Keratinocyte (primary cell): ENCODE measurements at regions not wholly inside any gene's neighbourhood (a gene's known extent, or its start where the extent isn't known, plus 50 kb on each side); places are given as distances from the start of the nearest gene placed in this dataset.

Experiments
- DNase-seq: peaks from one replicate; pipeline ENCODE4 v3.0.0-alpha.2; 2011; ENCODE audit warnings: low read depth, missing footprints, low spot score
- FAIRE-seq: peaks from 2 replicates; lab custom pipeline; 2011; peaks lifted over from hg19 to GRCh38; lab: Jason Lieb, UNC
- H2AFZ ChIP-seq: 2 replicates; pipeline ENCODE4 v1.6.0; 2012; ENCODE audit warnings: low read length, control low read depth, inconsistent platforms; ENCODE audit not compliant: control insufficient read depth
- H3K27ac ChIP-seq: 2 replicates; pipeline ENCODE4 v1.5.1; 2011; ENCODE audit warnings: low read length; ENCODE audit not compliant: control insufficient read depth, insufficient read depth
- H3K27me3 ChIP-seq: 3 replicates; pipeline ENCODE4 v1.6.0; 2011; ENCODE audit warnings: low read length; ENCODE audit not compliant: control insufficient read depth, insufficient read depth; ENCODE audit errors: extremely low read depth
- H3K36me3 ChIP-seq, 2 experiments: 2 replicates in 1 of 2; 3 replicates in 1 of 2; pipeline ENCODE4 v1.5.1; 2011; ENCODE audit warnings: low read length in 2 of 2, mild to moderate bottlenecking in 1 of 2; ENCODE audit not compliant: control insufficient read depth in 2 of 2, insufficient read depth in 2 of 2; ENCODE audit errors: extremely low read depth in 1 of 2
- H3K4me1 ChIP-seq: 3 replicates; pipeline ENCODE4 v1.5.1; 2011; ENCODE audit warnings: low read length; ENCODE audit not compliant: control insufficient read depth, insufficient read depth; ENCODE audit errors: extremely low read depth
- H3K4me2 ChIP-seq: 3 replicates; pipeline ENCODE4 v1.6.0; 2011; ENCODE audit warnings: low read depth, low read length; ENCODE audit not compliant: control insufficient read depth, insufficient read depth; ENCODE audit errors: extremely low read depth
- H3K4me3 ChIP-seq, 3 experiments: fragments of 200-600 bp in 1 of 3; sonication (generic) in 1 of 3; 2 replicates in 2 of 3; 3 replicates in 1 of 3; pipeline ENCODE4 v1.5.1; 2011 to 2016; ENCODE audit warnings: low read length in 3 of 3, mild to moderate bottlenecking in 3 of 3, control low read depth in 2 of 3, inconsistent platforms in 1 of 3, low read depth in 1 of 3, mixed read lengths in 1 of 3, mixed run types in 1 of 3, moderate library complexity in 1 of 3; ENCODE audit not compliant: control insufficient read depth in 2 of 3, insufficient read depth in 2 of 3; ENCODE audit errors: extremely low read depth in 1 of 3
- H3K79me2 ChIP-seq: 2 replicates; pipeline ENCODE4 v1.6.0; 2012; ENCODE audit warnings: low read length; ENCODE audit not compliant: control insufficient read depth, insufficient read depth
- H3K9ac ChIP-seq: 3 replicates; pipeline ENCODE4 v1.6.0; 2011; ENCODE audit warnings: low read length; ENCODE audit not compliant: control insufficient read depth, insufficient read depth; ENCODE audit errors: extremely low read depth
- H3K9me1 ChIP-seq: 3 replicates; pipeline ENCODE4 v1.6.0; 2011; ENCODE audit warnings: low read length; ENCODE audit not compliant: control insufficient read depth, insufficient read depth; ENCODE audit errors: extremely low read depth
- H3K9me3 ChIP-seq: 2 replicates; pipeline ENCODE4 v1.5.1; 2012; ENCODE audit warnings: low read depth, low read length; ENCODE audit not compliant: control insufficient read depth
- H4K20me1 ChIP-seq: 3 replicates; pipeline ENCODE4 v1.6.0; 2011; ENCODE audit warnings: low read length; ENCODE audit not compliant: control insufficient read depth, insufficient read depth; ENCODE audit errors: extremely low read depth
- EZH2 ChIP-seq: IDR thresholded peaks from one replicate; pipeline ENCODE4 v1.6.1; 2012; ENCODE audit warnings: inconsistent platforms, mild to moderate bottlenecking, low read length, moderate library complexity
- dilution Hi-C: fragments of 300-500 bp; cut with MboI; formaldehyde crosslinking; loops from one replicate; pipeline ENCODE4 v1.7.0; 2020; ENCODE audit warnings: low sequenced_read_pairs; ENCODE audit not compliant: extremely low pct_ligation_motif_present
- TF ChIP-seq, protein P1 (sequence below), 3 experiments: IDR thresholded peaks in 1 of 3; conservative IDR thresholded peaks in 1 of 3; optimal IDR thresholded peaks in 1 of 3; 2 replicates in 2 of 3; 3 replicates in 1 of 3; pipeline versions ENCODE3 to v1.5.1; 2011; ENCODE audit warnings: low read length in 3 of 3, mild to moderate bottlenecking in 3 of 3, moderate library complexity in 2 of 3, control low read depth in 1 of 3, inconsistent platforms in 1 of 3; ENCODE audit not compliant: insufficient read depth in 2 of 3; ENCODE audit errors: extremely low read depth in 1 of 3

DNA sequence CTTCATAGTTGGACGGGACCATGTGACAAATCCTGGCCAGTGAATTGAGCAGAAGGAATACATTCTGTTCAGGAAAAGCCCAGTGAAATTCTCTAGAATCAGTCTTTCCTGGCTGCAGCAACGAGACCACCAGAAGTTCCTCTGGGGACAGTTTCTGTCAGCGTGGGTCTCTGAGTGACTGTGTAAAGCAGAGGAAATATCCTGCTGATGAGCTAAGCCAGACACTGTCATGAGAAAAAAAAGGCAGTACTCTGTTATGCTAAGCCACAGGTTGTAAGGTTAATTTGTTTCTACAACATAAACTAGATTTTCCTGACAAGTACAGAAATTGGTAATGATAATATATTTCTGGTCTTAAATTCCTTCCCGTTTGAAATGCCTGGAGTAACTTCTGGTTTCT lies 664.4 kb downstream of the LMO4 start:
- Histone ChIP-seq H3K9me3 (no peaks in the 10 kb centered on the region), H3K4me1 (no peaks in the 10 kb centered on the region), H3K9me1 (no peaks in the 10 kb centered on the region), H3K79me2 (no peaks in the 10 kb centered on the region), H3K36me3 (no peaks in the 10 kb centered on the region), H4K20me1 (no peaks in the 10 kb centered on the region), H3K9ac (no peak overlapping the region), H3K27ac (no peak overlapping the region), H2AFZ (no peak overlapping the region), H3K4me3 (no peak overlapping the region), H3K27me3 (no peaks in the 10 kb centered on the region), H3K4me2 (no peak overlapping the region)
- no peak for FAIRE-seq
- DNase-seq = no peak
- TF ChIP-seq EZH2 = no peak
- TF ChIP-seq, protein P1, sequence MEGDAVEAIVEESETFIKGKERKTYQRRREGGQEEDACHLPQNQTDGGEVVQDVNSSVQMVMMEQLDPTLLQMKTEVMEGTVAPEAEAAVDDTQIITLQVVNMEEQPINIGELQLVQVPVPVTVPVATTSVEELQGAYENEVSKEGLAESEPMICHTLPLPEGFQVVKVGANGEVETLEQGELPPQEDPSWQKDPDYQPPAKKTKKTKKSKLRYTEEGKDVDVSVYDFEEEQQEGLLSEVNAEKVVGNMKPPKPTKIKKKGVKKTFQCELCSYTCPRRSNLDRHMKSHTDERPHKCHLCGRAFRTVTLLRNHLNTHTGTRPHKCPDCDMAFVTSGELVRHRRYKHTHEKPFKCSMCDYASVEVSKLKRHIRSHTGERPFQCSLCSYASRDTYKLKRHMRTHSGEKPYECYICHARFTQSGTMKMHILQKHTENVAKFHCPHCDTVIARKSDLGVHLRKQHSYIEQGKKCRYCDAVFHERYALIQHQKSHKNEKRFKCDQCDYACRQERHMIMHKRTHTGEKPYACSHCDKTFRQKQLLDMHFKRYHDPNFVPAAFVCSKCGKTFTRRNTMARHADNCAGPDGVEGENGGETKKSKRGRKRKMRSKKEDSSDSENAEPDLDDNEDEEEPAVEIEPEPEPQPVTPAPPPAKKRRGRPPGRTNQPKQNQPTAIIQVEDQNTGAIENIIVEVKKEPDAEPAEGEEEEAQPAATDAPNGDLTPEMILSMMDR (optimal IDR thresholded peaks at IDR 0.05 in 1 of 3, IDR thresholded peaks at IDR 0.05 in 1 of 3, conservative IDR thresholded peaks at IDR 0.05 in 1 of 3; ENCODE audit: extremely low read depth in 1 of 3, insufficient read depth in 2 of 3, low read length in 3 of 3) = no peak
- dilution Hi-C loops = no loop called here

DNA sequence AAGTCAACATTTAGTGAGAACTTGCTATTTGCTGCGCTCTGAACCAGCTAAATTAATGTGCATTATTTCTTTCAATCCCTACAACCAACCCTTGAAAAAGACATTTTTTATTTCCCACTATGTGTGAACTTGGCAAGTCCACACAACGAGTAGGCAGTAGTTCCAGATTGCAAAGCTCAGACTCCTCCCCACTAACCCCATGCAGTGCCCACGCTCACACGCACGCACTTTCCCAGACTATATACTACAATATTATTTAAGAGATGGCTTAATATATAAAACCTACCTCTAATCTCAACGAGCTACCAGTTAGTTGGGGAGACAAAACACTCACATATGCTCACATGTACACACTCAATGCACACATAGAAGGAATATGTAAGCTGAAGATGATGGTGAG lies 671.2 kb downstream of the LMO4 start:
- no peak overlapping the region for H3K4me2 ChIP-seq
- no peak overlapping the region for H3K9ac ChIP-seq
- dilution Hi-C loops = no loop called here
- no peak overlapping the region for H2AFZ ChIP-seq
- no peaks in the 10 kb centered on the region for H4K20me1 ChIP-seq
- DNase-seq (no peak), FAIRE-seq (no peak)
- H3K79me2 ChIP-seq = no peaks in the 10 kb centered on the region
- no peaks in the 10 kb centered on the region for H3K27me3 ChIP-seq
- peaks cover 14% of the 10 kb centered on the region for H3K4me1 ChIP-seq
- no peaks in the 10 kb centered on the region for H3K9me3 ChIP-seq
- TF ChIP-seq, protein P1 (optimal IDR thresholded peaks at IDR 0.05 in 1 of 3, IDR thresholded peaks at IDR 0.05 in 1 of 3, conservative IDR thresholded peaks at IDR 0.05 in 1 of 3; ENCODE audit: extremely low read depth in 1 of 3, insufficient read depth in 2 of 3, low read length in 3 of 3) = no peak
- no peak for TF ChIP-seq EZH2
- no peaks in the 10 kb centered on the region for H3K9me1 ChIP-seq
- H3K4me3 ChIP-seq = no peak overlapping the region
- no peaks in the 10 kb centered on the region for H3K36me3 ChIP-seq
- H3K27ac ChIP-seq = no peak overlapping the region
